ENCODE measurements at regions not wholly inside any gene's neighbourhood (a gene's known extent, or its start where the extent isn't known, plus 50 kb on each side); places are given as distances from the start of the nearest gene placed in this dataset.

DNA sequence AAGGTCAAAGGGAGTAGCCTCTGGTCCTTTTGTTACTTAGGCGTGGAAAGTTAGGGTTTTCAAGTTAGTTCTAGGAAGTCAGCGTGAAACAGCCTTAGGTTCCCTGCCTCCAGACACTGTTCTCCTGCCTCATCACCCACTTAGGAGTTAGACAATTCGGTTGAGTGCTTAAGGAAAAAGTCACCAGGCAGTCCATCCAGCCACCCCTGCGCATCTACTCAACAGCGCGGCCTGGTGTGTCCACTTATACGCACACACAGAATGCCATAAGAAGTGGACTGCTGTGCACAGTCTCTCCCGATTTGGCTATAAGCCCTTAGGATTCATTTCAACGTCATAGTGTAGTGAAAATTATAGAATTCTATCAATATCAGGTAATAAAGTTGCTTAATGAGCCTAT, 470.8 kb upstream of the TNP1 start:
- Mint-ChIP-seq H3K9me3 (no peaks in the 10 kb centered on the region), H3K4me1 (ENCODE audit: low read depth) (no peaks in the 10 kb centered on the region), H3K4me3 (no peak overlapping the region), H3K27me3 (ENCODE audit: low read depth) (no peaks in the 10 kb centered on the region), H3K27ac (no peak overlapping the region), H3K36me3 (ENCODE audit: low read depth) (no peaks in the 10 kb centered on the region)

GRCh38 chr2:217329023-217329431, 469.2 kb upstream of the TNP1 start:
- Mint-ChIP-seq H3K27ac (no peak overlapping the region), H3K9me3 (peaks cover 11% of the 10 kb centered on the region), H3K36me3 (ENCODE audit: low read depth) (no peaks in the 10 kb centered on the region), H3K27me3 (ENCODE audit: low read depth) (no peaks in the 10 kb centered on the region), H3K4me1 (ENCODE audit: low read depth) (no peaks in the 10 kb centered on the region), H3K4me3 (no peak overlapping the region)

GRCh38 chr2:217328622-217328978, 468.7 kb upstream of the TNP1 start:
- Mint-ChIP-seq H3K27me3 (ENCODE audit: low read depth) (no peaks in the 10 kb centered on the region), H3K27ac (no peak overlapping the region), H3K4me1 (ENCODE audit: low read depth) (no peaks in the 10 kb centered on the region), H3K9me3 (peaks cover 14% of the 10 kb centered on the region), H3K36me3 (ENCODE audit: low read depth) (no peaks in the 10 kb centered on the region), H3K4me3 (no peak overlapping the region)

DNA sequence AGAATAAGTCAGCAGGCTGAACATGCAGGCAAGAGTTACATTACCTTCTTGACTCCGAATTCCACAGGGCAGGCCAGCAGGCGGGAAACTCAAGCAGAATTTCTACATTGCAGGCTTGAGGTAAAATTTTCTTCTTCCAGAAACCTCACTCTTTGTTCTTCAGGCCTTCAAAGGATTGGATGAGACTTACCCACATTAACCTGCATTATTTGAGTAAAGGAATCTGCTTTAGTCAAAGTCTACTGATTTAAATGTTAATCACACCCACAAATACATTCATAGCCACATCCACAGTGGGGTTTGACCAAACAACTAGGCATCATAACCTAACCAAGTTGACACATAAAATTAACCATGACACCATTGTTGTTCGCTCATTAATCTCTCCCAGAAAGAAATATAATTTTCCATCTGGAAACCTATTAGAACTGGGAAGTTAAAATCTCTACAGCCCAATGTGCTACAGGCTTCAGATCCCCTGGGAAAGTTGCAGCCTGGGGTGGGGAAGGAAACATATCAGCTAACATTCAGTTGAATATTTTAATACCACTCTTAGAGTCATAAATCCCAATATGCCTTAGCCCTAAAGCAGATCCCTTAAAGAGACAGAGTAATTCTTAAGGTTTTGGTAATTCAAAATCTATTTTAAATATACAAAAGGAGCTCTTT, 468.2 kb upstream of the TNP1 start:
- H3K9me3 Mint-ChIP-seq, result peaks cover 14% of the 10 kb centered on the region
- H3K4me1 Mint-ChIP-seq (ENCODE audit: low read depth), result no peaks in the 10 kb centered on the region
- no peak overlapping the region for H3K27ac Mint-ChIP-seq
- no peaks in the 10 kb centered on the region for H3K36me3 Mint-ChIP-seq (ENCODE audit: low read depth)
- H3K4me3 Mint-ChIP-seq, result no peak overlapping the region
- H3K27me3 Mint-ChIP-seq (ENCODE audit: low read depth), result no peaks in the 10 kb centered on the region

- no peak overlapping the region for H3K27ac Mint-ChIP-seq
- no peaks in the 10 kb centered on the region for H3K4me1 Mint-ChIP-seq (ENCODE audit: low read depth)
- H3K9me3 Mint-ChIP-seq, result peaks cover 14% of the 10 kb centered on the region
- H3K36me3 Mint-ChIP-seq (ENCODE audit: low read depth), result no peaks in the 10 kb centered on the region
- H3K4me3 Mint-ChIP-seq, result no peak overlapping the region
- H3K27me3 Mint-ChIP-seq (ENCODE audit: low read depth), result no peaks in the 10 kb centered on the region
Observed at GRCh38 chr2:217326238-217327022, 466.6 kb upstream of the TNP1 start.

- Mint-ChIP-seq H3K4me3 (no peak overlapping the region), H3K4me1 (ENCODE audit: low read depth) (no peaks in the 10 kb centered on the region), H3K36me3 (ENCODE audit: low read depth) (no peaks in the 10 kb centered on the region), H3K9me3 (peaks cover 14% of the 10 kb centered on the region), H3K27ac (no peak overlapping the region), H3K27me3 (ENCODE audit: low read depth) (no peaks in the 10 kb centered on the region)
Observed at GRCh38 chr2:217325816-217326215, 466.0 kb upstream of the TNP1 start.

DNA sequence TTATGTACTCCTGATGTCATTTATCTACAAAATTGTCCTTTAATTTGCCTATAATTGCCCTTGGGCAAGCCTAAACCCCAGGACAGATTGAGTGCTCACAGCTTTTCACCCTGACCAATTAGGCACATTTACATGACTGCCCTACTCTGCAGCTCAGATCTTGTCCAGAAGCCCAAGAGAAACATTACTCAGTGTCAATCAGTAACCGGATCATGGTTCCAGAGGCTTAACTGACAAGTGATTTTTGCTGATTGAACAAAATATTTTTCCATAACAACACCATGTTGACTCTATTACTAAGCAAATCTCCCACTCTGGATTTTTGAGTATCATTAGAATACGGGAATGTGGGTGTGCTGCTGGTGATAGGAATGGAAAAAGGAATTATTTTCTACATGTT, 465.4 kb upstream of the TNP1 start:
- H3K9me3 Mint-ChIP-seq, result peaks cover 14% of the 10 kb centered on the region
- H3K4me3 Mint-ChIP-seq, result no peak overlapping the region
- H3K4me1 Mint-ChIP-seq (ENCODE audit: low read depth), result no peaks in the 10 kb centered on the region
- no peak overlapping the region for H3K27ac Mint-ChIP-seq
- H3K27me3 Mint-ChIP-seq (ENCODE audit: low read depth), result no peaks in the 10 kb centered on the region
- H3K36me3 Mint-ChIP-seq (ENCODE audit: low read depth), result no peaks in the 10 kb centered on the region

DNA sequence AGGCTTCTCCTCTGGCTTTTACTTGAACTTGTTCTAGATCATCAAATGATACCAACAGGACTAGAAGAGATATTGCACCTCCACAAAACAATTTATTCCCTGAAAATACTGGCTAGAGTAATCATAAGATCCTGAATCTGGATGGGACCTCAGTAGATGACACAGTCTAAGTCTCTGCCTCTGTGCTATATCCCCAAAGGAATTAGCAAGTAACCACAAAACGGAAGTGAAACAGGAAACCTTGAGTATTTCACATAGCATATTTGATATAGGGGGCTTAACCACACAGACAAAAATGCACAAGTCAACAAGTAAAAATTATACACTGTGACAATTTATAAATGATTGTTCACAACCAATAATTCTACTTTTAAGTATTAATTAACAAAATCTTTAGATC, 456.9 kb upstream of the TNP1 start:
- peaks cover 4% of the 10 kb centered on the region for H3K4me1 Mint-ChIP-seq (ENCODE audit: low read depth)
- H3K27ac Mint-ChIP-seq, result no peak overlapping the region
- H3K36me3 Mint-ChIP-seq (ENCODE audit: low read depth), result no peaks in the 10 kb centered on the region
- H3K27me3 Mint-ChIP-seq (ENCODE audit: low read depth), result peaks cover 4% of the 10 kb centered on the region
- no peak overlapping the region for H3K4me3 Mint-ChIP-seq
- H3K9me3 Mint-ChIP-seq, result no peaks in the 10 kb centered on the region

DNA sequence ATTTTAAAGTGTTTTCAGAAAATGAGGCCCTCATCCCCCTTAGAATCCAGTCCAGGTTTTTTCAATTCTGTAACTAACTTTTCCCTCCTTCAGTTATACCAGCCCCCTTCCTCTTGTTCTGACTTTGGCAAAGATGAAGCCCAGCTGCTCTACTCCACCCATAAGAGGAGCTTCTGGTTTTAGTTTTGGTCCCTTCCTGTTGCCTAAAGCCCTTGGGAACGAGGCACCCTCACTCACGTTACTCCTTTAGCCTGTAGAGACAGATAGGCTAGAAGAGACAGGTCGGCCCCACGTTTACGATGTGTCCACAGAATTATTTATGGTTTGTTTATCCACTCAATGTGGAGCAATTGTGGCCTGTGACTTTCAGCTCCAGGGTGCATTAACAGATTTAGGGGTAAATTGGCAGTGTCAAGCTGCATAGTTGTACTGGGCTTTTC, 454.2 kb upstream of the TNP1 start:
- H3K27ac Mint-ChIP-seq, result no peak overlapping the region
- H3K36me3 Mint-ChIP-seq (ENCODE audit: low read depth), result no peaks in the 10 kb centered on the region
- no peak overlapping the region for H3K4me3 Mint-ChIP-seq
- no peaks in the 10 kb centered on the region for H3K9me3 Mint-ChIP-seq
- peaks cover 4% of the 10 kb centered on the region for H3K27me3 Mint-ChIP-seq (ENCODE audit: low read depth)
- H3K4me1 Mint-ChIP-seq (ENCODE audit: low read depth), result peaks cover 4% of the 10 kb centered on the region

DNA sequence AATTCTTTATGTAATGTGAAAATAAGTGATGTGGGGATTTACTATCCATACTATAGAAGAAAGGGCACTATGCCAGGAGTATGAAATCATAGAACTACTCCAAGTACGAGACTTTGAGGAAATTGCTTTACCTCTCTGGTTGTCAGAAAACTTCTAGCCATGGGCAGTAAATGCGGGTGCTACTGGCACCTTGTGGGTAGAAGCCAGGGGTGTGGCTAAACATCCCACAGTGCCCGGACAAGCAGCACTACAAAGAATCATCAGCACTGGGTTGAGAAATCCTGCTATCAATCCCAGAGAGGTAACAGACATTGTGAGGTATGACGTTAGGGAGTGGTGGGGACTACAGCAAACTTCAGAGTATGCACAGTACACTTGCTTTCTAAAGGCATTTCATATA, 453.5 kb upstream of the TNP1 start:
- no peaks in the 10 kb centered on the region for H3K27me3 Mint-ChIP-seq (ENCODE audit: low read depth)

GRCh38 chr2:217309056-217309455, 449.2 kb upstream of the TNP1 start:
- no peaks in the 10 kb centered on the region for H3K36me3 Mint-ChIP-seq (ENCODE audit: low read depth)
- H3K9me3 Mint-ChIP-seq, result no peaks in the 10 kb centered on the region
- no peak overlapping the region for H3K27ac Mint-ChIP-seq
- no peak overlapping the region for H3K4me3 Mint-ChIP-seq
- H3K4me1 Mint-ChIP-seq (ENCODE audit: low read depth), result no peaks in the 10 kb centered on the region
- peaks cover 3% of the 10 kb centered on the region for H3K27me3 Mint-ChIP-seq (ENCODE audit: low read depth)

More for the DNA sequence above, 453.5 kb upstream of the TNP1 start:
- H3K36me3 Mint-ChIP-seq (ENCODE audit: low read depth), result no peaks in the 10 kb centered on the region
- no peak overlapping the region for H3K27ac Mint-ChIP-seq
- H3K9me3 Mint-ChIP-seq, result no peaks in the 10 kb centered on the region
- no peak overlapping the region for H3K4me3 Mint-ChIP-seq
- peaks cover 4% of the 10 kb centered on the region for H3K4me1 Mint-ChIP-seq (ENCODE audit: low read depth)

GRCh38 chr2:217307023-217307422, 447.2 kb upstream of the TNP1 start:
- Mint-ChIP-seq H3K27me3 (ENCODE audit: low read depth) (peaks cover 3% of the 10 kb centered on the region), H3K27ac (no peak overlapping the region), H3K9me3 (no peaks in the 10 kb centered on the region), H3K4me3 (no peak overlapping the region), H3K36me3 (ENCODE audit: low read depth) (no peaks in the 10 kb centered on the region), H3K4me1 (ENCODE audit: low read depth) (no peaks in the 10 kb centered on the region)

DNA sequence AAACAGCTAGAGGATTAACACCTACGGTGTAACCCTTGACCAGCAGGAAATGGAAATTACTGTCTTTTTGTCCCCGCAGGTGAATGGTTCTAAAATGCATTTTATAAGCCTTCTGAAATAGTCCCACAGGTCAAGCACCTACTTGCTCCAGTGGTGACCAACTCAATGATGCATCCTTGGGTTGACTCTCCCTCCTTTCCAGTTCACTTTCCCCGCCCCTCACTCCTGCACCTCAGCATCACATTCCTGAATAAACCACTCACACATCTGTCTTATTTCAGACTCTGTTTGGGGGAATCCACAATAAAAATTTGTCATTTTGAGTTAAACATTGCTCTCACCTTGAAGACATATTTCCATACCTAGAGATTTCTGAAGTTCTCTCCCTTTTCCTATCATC, 446.0 kb upstream of the TNP1 start:
- Mint-ChIP-seq H3K4me1 (ENCODE audit: low read depth) (no peaks in the 10 kb centered on the region), H3K36me3 (ENCODE audit: low read depth) (no peaks in the 10 kb centered on the region), H3K9me3 (no peaks in the 10 kb centered on the region), H3K27ac (no peak overlapping the region), H3K4me3 (no peak overlapping the region), H3K27me3 (ENCODE audit: low read depth) (peaks cover 3% of the 10 kb centered on the region)

DNA sequence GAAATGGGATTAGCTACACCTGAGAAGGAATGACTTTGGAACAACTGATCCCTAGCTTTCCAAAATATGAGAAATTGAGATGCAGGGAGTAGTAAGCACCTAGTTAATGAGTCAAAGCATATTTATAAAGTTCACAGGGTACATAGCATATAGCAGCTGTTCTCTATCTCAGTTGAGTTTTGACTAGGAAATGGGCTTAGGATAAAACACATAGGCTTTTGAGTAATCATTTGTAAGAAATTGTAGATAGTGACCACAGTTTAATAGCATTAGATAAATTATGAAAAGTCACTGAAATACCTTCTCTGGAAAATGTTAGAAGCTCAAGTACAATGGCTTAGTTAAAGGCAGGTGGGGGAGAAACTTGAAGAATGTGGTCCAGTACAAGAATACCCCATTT, 444.7 kb upstream of the TNP1 start:
- Mint-ChIP-seq H3K9me3 (no peaks in the 10 kb centered on the region), H3K27ac (no peak overlapping the region), H3K4me3 (no peak overlapping the region), H3K36me3 (ENCODE audit: low read depth) (no peaks in the 10 kb centered on the region), H3K4me1 (ENCODE audit: low read depth) (no peaks in the 10 kb centered on the region), H3K27me3 (ENCODE audit: low read depth) (peaks cover 3% of the 10 kb centered on the region)

- Mint-ChIP-seq H3K36me3 (ENCODE audit: low read depth) (no peaks in the 10 kb centered on the region), H3K27me3 (ENCODE audit: low read depth) (peaks cover 3% of the 10 kb centered on the region), H3K27ac (no peak overlapping the region), H3K4me3 (no peak overlapping the region), H3K9me3 (no peaks in the 10 kb centered on the region), H3K4me1 (ENCODE audit: low read depth) (no peaks in the 10 kb centered on the region)
Observed at GRCh38 chr2:217302856-217303255, 443.0 kb upstream of the TNP1 start.

All from T-helper 1 cell treated with Interleukin-12 subunit alpha and Interleukin-12 subunit beta and Interleukin-4 antibody, amounts not matched to agents 30 μg/mL and 1 μg/mL, for 36 hours (primary cell).